Mammary epithelial cell (primary cell): ENCODE measurements at regions not wholly inside any gene's neighbourhood (a gene's known extent, or its start where the extent isn't known, plus 50 kb on each side); places are given as distances from the start of the nearest gene placed in this dataset.

Experiments used
- CTCF ChIP-seq, 2 donors: IDR thresholded peaks in 1 of 2; conservative IDR thresholded peaks in 1 of 2; 2 replicates each; pipeline ENCODE4 v1.5.1; 2011 to 2012; ENCODE audit warnings: inconsistent platforms in 2 of 2, low read length in 2 of 2, mild to moderate bottlenecking in 2 of 2, control low read depth in 1 of 2, low read depth in 1 of 2; ENCODE audit not compliant: insufficient read depth in 1 of 2; ENCODE audit errors: extremely low read depth in 1 of 2
- EZH2 ChIP-seq: IDR thresholded peaks from 2 replicates; pipeline ENCODE4 v1.6.1; 2012; ENCODE audit warnings: low read length, inconsistent platforms, borderline replicate concordance

GRCh38 chr21:16625491-16625890 lies 887.4 kb upstream of the CXADR start:
- TF ChIP-seq CTCF (conservative IDR thresholded peaks at IDR 0.05 in 1 of 2, IDR thresholded peaks at IDR 0.05 in 1 of 2; ENCODE audit: extremely low read depth in 1 of 2, insufficient read depth in 1 of 2, low read depth in 1 of 2, low read length in 2 of 2) = no peak
- no peak for TF ChIP-seq EZH2
